Erythroblast (primary cell): ENCODE measurements at regions not wholly inside any gene's neighbourhood (a gene's known extent, or its start where the extent isn't known, plus 50 kb on each side); places are given as distances from the start of the nearest gene placed in this dataset.
"Not testable (repeated sequence)": the region's sequence is repeated elsewhere in the genome, so short reads cannot be mapped to it uniquely, and the experiment has no call there.

Experiments used
- DNase-seq, 2 experiments: peaks; one replicate each; lab custom pipeline; 2025; lab: John Stamatoyannopoulos, UW
- GATA1 ChIP-seq: IDR thresholded peaks from 2 replicates; pipeline ENCODE4 v1.6.1; 2011; ENCODE audit warnings: low read depth, mild to moderate bottlenecking, control low read depth, low read length, moderate library complexity
- POLR2A ChIP-seq: IDR thresholded peaks from 2 replicates; pipeline ENCODE4 v1.6.1; 2011; ENCODE audit warnings: mild to moderate bottlenecking, low read length

DNA sequence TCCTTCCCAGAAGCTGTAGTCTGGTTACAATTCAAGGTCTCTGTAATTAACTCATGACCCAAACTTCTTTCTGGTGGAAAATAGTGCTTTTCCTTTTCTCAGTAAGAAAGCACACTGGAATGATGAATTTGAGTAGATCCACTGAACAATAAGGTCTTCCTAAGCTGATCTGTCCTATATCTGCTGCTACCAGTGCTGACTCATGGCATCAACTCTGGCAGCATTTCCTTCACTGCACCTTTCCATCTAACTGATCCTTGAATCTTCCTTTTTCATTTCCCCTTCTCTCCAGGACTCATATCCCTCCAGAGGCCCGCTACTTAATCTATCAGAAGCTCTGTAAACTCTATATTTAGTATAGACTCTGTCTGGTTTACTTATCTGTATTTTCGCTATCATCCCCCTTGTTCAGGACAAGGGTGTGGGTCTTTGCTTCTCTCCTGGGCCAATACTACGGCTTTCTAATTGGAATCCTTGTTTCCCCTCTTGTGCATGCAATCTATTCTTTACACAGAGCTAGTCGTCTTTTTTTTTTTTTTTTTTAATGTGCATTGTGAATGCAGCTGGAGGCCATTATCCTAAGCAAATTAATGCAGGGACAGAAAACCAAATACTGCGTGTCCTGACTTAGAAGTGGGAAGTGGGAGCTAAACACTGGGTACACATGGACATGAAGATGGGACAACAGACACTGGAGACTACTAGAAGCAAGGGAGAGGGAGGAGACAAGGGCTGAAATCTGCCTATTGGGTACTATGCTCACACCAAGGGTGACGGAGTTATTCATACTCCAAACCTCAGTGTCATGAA lies 192.2 kb upstream of the RPS23 start:
- no peak for DNase-seq

GRCh38 chr5:82466986-82467561 lies 188.9 kb upstream of the RPS23 start:
- TF ChIP-seq POLR2A, result no peak
- TF ChIP-seq GATA1, result no peak
- peak in 1 of 2 experiments; percentile 5 for DNase-seq

More for the DNA sequence above, 192.2 kb upstream of the RPS23 start:
- TF ChIP-seq GATA1, result no peak
- TF ChIP-seq POLR2A, result no peak

DNA sequence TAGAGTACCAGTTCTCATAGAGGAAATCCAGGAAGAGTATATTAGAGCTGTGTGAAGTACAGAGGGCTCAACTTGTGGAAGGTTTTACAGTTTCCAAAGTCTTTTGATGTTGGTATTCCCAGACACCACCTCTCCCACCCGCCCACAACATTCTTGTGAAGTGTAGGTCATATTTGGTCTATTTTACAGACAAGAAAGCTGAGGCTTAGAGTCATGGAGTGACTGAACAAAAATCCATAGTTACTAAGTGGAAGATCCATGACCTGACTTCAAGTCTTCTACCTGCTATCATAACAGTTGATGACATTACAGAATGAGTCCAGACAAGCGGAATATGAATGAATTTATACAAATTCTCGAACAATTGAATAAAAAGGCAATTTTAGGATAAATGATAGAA lies 187.1 kb upstream of the RPS23 start:
- TF ChIP-seq POLR2A (no peak), GATA1 (no peak)
- no peak for DNase-seq

- TF ChIP-seq POLR2A (no peak), GATA1 (no peak)
- DNase-seq, result no peak
Measured at GRCh38 chr5:82459626-82460025, 181.5 kb upstream of the RPS23 start.

- DNase-seq, result not testable (repeated sequence)
Measured at GRCh38 chr5:82455317-82455716, 177.2 kb upstream of the RPS23 start.

- no peak for TF ChIP-seq GATA1
- no peak for TF ChIP-seq POLR2A
- DNase-seq, result no peak
Measured at GRCh38 chr5:82448374-82448773, 170.2 kb upstream of the RPS23 start.

- TF ChIP-seq GATA1, result no peak
- no peak for TF ChIP-seq POLR2A
- DNase-seq, result no peak
Measured at GRCh38 chr5:82447913-82448312, 169.8 kb upstream of the RPS23 start.

GRCh38 chr5:82446809-82447208 lies 168.7 kb upstream of the RPS23 start:
- no peak for TF ChIP-seq POLR2A
- TF ChIP-seq GATA1, result no peak
- no peak for DNase-seq

DNA sequence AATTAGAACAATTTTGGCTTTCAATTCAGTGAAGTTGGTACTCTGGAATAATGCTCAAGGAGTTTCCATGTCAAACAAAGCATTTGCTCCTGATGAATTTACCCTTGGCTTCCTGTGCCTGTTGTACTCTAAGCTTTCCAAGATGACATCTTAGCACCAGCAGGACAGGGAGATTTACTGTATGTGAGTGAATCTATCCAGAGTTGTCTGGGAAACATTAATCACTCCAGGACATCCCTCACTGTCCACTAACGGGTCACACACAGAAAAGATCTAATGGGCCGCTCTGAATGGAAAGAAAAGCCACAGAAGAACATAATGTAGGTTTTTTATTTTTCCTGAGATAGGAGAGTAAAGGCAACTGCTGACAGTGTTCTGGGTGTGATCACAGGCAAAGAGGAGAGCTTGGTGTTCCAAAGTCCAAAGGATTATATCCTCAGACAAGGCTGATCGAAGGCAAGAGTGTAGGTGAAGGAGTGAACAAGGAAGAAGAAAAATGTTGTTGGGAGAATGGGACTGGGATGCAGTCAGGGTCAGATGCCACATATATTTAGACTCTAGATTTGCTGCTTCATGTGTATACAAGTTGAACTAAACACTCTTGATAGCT lies 167.7 kb upstream of the RPS23 start:
- no peak for DNase-seq
- TF ChIP-seq POLR2A (no peak), GATA1 (no peak)

- TF ChIP-seq POLR2A (no peak), GATA1 (no peak)
- DNase-seq, result no peak
Measured at GRCh38 chr5:82439750-82440445, 161.7 kb upstream of the RPS23 start.

- DNase-seq, result not testable (repeated sequence)
Measured at GRCh38 chr5:82437565-82437964, 159.4 kb upstream of the RPS23 start.

- no peak for TF ChIP-seq GATA1
- TF ChIP-seq POLR2A, result no peak
- DNase-seq, result no peak
Measured at GRCh38 chr5:82436291-82436690, 158.1 kb upstream of the RPS23 start.

- DNase-seq, result not testable (repeated sequence)
Measured at GRCh38 chr5:82434696-82435660, 156.8 kb upstream of the RPS23 start.
